Stromal cell of bone marrow (primary cell): ENCODE measurements at regions not wholly inside any gene's neighbourhood (a gene's known extent, or its start where the extent isn't known, plus 50 kb on each side); places are given as distances from the start of the nearest gene placed in this dataset.

ENCODE experiments used
- DNase-seq: peaks from one replicate; pipeline ENCODE4 v3.0.0-alpha.2; 2012; ENCODE audit warnings: low read depth

DNA sequence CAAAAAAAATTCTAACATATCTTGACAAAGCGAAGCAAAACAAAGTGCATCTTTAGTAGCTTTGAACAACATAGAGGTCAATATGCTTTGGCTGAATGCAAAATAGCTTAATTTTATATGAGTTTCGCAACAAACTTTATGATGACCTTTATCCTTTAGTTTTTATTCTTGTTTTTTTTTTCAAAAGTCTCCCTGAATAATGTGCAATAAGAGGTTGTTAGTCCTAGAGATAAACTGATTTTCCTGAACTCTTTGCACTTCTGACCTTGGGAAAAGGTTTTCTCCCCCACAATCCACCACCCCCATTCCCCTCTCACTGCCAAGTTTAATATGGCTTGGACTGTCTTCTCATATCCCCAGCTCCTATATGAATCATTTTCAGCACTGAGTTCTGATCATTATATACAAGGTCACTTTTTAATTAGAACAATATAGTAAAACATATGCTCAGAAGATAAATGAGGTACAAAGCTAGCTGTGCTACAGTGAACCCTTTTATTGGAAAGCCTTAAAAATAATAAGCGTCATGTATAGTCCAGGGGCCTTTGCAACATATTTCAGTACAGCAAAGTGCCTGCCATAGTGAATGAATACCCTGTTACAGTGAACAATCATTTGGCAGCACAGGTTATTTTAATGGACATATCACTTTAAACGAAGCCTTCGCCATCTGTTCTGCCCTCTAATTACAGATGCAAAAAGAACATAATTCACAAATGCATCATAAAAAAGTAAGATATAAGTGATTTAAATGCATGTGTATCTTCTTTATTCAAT, 496.3 kb upstream of the NR2F2 start:
- DNase-seq = no peak

DNA sequence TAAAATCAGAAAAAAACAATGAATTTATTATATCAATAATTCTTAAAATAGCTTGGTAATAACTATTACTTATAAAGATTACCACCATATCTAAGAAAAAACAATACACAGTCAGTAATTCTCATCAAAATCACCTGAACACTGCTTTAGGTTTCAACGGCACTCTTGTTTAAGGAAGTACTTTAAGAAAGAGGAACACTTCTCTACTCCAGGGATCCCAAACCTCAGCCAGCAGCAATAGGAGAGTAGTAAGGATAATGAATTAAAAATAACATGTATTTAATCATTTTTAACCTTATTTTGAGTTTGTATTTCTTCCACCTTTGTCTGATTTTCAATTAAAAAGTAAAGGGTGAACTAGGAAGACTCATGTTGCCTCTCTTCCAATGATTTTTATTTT, 494.0 kb upstream of the NR2F2 start:
- no peak for DNase-seq

DNA sequence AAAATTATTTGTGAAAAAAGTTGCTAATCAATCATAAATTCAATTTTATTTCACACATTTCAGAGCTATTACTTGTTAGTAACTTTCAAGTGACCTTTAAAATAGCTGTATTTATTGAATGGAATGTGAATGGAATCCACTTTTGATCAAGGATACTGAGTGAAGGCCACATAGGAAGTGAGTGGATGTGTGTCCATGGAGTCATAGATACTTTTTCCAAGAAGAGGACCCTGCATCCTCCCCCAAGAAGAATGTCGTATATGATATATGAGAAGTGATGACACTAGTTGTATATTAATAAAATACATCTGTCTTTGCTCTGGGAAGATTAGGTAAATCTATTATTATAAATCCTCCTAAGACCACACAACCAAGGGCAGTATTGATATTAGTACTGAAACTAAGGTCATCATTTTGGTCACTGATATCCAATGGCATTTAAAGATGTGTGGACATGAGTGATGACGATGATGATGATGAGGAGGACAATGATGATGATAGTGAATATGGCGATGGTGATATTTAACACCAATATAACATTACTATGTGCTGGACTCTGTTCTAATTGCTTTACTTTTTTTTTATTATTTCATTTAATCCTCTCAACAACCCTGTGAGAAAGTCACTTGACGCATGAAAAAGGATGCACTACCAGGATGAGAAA, 493.0 kb upstream of the NR2F2 start:
- DNase-seq = no peak

DNA sequence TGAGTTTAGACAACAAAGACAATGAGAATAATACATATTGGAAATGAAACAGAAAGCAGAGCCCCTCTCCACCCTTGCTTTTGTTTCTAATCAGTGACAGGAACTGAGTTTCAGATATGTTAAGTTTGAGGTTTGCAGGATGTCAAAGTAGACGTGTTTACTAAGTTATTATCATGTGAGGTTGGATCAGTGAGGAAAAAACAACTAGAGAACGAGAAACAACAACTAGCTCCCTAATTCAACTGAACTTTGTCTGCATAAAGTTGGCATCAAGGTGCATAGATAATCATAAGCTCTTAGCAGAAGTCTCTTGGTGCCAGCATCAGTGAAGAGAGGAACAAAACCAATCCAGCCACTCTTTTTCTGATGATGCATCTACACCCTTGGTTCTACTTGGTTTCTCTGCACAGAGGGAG, 491.1 kb upstream of the NR2F2 start:
- no peak for DNase-seq

DNA sequence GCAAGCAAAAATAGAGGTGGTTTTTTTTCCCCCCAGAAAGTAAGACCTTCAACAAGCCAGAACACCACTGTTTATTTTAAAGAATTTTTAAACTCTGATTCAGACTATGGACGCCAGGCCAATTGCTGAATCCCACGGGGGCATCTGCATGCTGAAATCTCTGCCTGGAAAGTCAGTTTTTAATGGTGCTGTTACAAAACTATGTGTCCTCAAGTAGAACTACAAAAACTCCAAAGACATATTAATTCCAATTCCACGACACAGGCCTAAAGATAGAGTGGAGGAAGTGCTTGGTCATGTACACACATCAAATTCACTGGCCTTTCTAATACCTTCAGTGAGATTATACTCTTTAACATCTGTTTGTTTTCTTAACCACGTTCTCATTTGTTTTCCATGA, 490.5 kb upstream of the NR2F2 start:
- DNase-seq = peak; percentile 87

DNA sequence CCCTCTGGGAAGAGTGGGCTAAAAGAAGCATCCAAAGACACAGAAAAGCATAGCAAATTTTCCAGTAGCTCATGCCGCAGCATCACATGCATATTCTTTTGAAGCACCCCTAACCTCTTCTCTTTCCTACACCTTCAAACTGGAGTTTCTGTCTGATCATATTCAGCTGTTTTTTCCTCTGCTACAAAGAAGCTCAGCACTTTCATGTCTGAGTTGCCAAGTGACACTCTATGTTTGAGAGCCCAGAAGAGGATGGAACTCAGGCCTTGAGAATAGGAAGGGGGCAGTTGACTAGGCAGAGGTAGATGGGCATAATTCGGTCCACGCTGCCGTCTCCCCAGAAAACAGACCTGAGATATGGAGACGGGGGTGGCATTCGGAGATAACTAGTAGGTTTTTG, 489.6 kb upstream of the NR2F2 start:
- no peak for DNase-seq

DNA sequence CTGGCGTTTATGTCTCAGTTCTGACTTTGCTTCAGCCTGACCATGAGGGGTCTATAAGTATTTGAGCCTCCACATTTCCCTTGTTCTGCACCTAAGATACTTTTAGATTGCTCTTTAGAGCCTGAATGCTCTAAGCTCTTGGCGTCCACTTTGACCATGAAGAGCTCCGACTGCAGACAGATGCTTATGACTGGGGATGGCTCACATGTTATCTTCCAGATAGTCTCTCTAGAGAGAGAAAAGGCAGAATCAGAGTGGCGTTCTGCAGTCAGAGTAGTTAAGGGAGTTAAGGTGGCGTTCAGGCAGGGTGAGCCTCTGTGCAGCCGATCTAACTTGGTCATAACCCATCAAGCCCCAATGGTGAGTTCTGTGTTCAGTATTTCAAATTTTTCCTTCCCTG, 487.9 kb upstream of the NR2F2 start:
- DNase-seq = no peak

DNA sequence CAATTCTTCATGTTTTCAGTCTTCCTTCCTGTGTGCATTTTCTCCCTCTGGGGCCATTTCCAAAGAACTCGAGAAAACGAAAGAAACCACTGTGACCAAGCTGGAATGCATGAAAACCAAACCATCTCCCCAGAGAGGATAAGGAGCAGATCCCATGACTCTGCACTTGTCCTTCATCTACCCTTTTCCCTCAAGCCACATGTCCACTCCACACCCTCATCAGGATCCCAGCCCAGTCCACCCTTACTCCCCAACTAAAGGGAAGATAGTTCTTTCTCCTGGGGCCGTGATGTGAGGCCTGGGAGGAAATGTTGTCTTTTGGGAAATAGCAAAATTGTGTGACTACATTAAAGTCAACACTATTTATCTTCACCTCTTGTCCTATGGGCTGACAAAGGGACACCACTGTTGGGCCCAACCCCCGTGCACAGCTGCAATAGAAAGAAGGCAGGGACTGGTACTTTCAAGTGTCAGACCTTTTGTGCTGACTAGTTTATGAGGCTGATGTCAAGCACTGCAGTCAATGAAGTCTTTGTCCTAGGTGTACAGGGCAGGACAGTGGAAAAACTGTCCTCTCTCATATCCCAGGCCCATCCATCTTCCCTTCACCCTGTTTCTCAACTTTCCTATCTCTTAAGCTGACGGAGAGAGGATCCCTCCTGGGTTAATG, 487.1 kb upstream of the NR2F2 start:
- DNase-seq = peak; percentile 87

DNA sequence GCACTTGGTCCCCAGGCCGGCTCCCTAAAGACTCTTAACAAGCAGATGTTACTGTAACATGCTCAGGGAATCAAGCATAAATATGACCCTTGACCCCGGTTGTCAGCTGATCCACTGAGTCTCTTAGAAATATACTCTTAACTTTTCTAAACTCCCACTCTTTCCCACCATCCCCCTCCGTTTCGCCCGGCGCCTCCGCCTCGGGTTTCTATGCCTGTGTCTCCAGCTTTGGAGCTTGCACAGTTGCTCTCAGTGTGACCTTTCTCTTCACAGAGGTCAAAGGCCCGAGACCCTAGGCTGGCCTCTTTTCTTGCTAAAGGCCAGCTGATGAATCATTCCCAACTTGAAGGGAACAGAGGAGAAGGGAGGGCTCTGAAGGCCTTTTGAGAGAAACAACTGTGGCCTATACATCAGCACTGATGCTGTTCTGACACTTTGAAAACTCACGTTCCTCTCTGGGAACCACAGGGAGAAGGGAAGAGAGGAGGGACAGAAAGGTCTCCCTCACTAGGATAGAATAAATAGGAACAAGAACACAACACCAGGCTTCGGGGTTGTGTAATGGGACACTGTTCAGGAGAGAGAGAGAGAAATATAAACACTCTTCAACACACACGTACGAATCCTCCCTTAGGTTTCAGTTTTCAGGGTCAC, 484.5 kb upstream of the NR2F2 start:
- no peak for DNase-seq

DNA sequence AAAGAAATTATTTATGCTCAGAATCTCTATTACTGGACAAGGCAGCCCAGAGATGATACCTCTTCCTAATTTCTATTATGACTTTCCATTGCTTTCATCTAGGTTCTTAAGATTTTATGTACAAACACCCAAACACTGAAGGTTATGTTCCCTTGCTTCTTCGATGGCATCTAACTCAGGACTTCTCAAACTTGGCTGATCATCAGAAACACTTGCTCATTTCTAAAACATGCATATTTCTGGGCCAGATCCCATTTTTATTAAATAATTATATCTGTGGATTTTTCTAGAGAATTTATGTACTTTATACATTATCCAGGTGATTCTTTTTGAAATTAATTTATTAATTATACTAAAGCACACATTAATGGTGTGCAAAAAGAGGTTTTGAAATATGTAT, 482.4 kb upstream of the NR2F2 start:
- DNase-seq = no peak

DNA sequence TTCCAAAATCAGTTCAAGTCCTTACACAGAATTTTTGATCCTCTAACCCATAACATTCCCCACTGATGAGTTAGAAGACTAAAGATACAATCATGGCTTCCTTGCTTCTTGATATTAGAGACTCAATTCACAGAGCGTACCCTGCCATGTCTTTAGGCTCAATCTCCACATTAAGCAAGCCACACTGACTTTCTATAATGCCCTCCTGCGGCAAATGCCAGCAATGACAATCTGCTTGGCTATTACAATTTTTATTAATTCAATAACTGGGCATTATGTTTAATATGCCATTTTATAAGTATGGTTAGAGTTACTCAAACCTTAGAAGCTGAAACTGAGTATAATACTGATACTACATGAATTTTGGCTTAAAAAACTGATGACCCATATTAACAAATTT, 479.7 kb upstream of the NR2F2 start:
- DNase-seq = no peak

DNA sequence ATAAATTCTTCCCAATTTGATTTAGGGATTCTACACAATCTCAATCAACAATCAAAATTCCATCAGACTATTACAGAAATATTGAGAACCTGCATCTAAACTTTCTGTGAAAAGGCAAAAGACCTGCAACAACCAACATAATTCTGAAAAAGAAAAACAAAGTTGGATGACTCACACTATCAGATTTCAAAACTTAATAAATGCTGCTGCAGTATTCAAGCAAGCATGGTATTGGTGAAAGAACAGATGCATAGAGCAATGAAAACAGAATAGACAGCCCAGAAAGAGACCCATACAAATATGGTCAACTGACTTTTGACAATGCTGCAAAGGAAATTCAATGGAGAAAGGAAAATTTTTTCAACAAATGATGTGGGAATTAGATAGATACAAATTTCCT, 477.1 kb upstream of the NR2F2 start:
- DNase-seq = no peak

DNA sequence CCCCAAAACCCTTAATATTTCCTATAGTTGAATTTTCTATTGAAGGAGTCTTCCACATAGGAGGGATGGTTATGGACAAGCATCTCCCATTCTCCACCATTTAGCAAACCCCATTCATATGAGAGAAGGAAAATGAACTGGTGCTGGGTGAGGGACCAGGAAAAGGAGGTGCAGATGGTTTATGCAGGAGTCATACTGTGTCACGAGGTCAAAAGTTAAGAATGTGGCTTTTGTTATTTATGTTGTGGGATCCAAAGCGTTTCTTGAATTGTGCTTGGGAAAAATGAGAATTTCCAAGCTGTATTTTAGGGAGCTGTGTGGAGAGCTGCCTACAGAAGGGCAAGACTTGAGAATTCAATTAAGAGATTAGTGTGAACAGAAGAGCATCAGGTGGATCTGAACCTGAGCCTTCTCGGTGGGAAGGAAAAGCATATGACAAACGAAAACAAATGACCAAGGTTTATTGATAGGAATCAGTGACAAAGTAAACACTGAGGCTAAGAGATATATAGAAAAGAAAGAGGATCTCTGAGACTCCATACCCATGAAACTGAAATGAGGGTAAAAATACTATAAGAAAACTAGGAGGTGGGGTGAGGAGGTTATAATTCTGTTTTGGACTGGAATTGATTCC, 473.3 kb upstream of the NR2F2 start:
- DNase-seq = peak; percentile 40

DNA sequence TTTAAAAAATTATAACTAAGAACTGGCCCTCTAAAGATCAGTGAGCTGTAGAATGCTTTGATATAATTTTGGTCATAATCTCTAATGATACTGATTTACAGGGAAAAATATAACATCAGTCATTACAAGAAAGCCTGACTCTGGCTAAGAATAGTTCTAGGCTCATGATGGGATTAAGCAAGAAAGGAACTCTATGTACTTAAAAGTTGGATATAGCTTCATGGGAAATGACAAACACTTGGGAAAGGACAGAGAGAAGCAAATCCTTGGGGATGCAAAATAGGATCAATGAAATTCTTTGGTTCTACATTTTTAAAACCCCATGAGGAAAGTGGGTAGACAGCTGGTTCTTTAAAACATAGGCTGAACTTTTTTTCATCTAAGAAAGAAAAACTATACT, 472.7 kb upstream of the NR2F2 start:
- DNase-seq = no peak

DNA sequence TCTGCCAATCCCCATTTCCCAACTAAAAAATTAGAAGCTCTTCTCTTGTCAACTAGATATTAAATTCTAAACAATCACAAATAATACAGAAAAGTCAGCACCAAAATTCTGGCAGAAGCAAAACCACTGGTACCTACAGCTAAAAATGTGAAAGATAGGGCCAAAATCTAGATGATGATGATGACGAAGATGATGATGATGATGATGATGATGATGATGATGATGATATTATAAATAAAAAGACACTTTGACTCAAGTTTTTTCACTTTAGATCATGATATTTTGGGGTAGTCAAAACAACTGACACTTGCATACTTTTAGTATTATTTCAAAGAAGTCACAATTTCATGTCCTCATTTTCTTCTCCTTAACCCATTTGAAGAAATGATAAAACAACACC, 470.1 kb upstream of the NR2F2 start:
- no peak for DNase-seq

DNA sequence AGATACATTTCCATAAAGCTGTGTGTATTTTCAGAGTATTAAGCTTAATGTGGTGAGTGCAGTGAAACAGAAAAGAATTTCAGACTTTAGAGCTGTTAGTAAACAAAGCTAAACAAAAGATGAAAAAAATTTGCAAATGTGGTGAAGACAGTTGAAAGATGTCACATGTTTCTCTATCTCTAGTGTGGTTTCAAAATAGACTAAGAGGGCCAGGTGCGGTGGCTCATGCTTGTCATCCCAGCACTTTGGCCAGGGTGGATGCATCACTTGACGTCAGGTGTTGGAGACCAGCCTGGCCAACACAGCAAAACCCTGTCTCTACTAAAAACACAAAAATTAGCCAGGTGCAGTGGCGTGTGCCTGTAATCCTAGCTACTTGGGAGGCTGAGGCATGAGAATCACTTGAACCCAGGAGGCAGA, 466.0 kb upstream of the NR2F2 start:
- DNase-seq = no peak

DNA sequence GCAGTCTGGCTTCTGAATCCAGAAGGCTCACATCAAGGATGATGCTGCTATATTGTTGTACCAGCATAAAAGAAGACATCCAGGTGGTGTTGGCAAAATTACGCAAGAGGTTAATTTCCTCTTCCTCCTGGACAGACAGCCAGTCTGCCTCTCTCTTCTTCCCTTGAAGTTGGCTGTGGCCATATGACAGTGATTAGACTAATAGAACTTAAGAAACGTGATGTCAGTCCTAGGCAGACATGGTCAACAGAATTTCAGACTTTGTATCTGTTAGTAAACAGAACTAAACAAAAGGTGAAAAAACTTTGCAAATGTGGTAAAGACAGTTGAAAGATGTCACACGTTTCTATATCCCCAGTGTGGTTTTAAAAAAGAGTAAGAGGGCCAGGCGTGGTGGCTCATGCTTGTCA, 465.2 kb upstream of the NR2F2 start:
- no peak for DNase-seq

DNA sequence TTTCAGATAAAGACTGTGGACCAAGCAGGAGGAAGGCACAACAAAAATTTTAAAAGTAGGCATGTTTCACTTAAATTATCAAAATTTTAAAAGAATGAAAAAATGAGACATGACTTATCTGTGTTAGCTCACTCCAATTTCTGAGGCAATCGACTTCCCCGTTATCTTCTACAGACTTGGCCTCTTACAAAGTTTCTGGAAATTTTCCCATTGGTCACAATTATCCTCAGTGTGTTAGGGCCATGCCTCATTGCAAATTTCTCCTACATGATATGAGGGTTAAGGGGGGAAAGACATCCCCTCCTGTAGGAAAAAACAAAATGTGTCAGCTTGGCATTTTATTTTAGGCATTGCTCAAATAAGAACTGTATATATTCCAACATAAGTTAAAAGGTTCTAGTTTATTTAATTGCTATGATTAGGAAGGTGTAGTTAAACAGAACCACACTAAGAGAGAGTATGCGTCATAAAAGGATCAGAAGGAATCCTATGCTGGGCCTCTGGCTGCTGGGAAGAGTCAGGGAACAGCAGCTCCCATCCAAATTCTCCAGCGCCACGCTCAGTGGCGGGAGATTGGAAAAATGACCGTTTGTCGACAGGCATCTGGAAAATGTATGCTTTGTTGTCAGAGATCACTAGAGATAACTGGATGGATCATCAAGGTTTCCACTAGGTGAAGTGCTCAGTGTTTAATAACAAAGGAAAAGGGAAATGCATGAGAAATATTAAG, 463.6 kb upstream of the NR2F2 start:
- no peak for DNase-seq

DNA sequence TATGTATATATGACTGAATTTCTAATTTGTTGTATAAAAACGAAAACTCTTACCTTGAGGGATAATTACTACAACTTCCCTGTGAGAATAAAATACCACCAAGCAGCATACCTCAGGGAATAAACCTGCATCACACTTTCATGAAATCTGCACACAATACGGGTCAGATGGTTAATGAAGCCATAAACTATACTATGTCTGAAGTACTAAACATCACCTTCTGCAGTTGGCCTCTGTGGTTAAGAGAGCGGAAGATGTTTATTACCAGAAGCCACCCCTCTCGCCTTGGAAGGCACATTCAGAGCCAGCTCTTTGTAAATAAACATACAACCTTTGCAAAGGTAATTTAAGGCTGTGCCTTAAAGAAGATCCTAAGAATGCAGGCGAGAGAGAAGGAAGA, 462.1 kb upstream of the NR2F2 start:
- DNase-seq = no peak

DNA sequence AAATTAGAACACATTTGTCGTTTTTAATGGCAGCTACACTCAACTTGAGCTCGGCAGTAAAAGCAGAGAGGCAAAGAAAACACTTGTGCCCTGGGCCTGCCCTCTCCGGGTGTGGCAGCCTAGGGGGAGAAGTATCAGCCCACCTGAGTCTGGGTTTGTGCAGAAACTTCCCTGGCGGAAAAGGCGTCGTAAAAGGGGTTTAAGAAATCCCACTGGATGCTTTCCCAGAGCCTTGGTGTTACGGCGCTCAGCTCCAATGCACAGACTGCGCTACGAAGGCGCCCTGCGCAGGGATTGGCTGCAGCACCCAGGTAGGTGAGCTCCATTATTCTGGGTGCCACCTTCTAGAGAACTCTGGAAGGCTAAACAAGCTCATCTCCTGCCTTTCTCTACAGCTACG, 461.5 kb upstream of the NR2F2 start:
- DNase-seq = no peak

DNA sequence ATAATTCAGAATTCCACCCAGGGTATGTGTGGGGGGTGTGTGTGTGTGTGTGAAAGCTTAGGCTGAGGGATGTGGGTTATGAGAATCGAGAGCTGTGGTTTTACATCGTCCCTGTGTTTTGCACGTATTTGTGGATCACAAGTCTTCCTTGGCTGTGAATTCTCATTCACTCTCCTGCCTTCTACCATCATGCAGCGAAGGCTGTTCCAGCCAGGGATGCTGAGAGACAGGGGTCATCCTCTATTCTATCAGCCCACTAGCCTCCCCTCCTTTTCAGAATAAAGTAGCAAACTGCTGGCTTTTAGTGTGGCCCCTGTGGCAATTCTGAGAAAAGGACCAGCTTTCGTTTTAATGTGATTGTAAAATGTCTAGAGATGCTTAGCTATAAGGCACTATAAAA, 460.6 kb upstream of the NR2F2 start:
- DNase-seq = no peak

DNA sequence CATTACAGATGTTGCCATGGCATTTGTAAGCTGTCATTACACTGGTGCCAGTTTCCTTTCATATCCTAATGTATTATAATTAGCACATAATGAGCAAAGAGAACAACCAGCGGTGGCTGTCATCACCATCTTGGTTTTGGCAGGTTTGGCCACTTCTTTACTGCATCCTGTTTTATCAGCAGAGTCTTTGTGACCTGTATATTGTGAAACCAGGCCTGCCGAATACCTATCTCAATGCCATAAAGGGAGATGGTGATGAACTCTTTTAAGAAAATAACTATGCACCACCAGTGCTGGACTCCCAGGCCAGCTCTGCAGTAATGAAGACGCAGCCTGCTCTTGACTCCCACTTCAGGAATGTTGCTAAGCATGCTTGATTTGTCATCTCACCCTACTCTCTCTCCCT, 458.1 kb upstream of the NR2F2 start:
- no peak for DNase-seq
